Caco-2 (cell line): ENCODE measurements at regions not wholly inside any gene's neighbourhood (a gene's known extent, or its start where the extent isn't known, plus 50 kb on each side); places are given as distances from the start of the nearest gene placed in this dataset.

Experiments
- BruUV-seq: library from RNA; stranded (reverse); fragments of 400-500 nt; replicated peaks from 2 replicates; lab custom pipeline; 2021; lab: Mats Ljungman, UMichigan
- CTCF ChIA-PET: fragments of 300-600 bp; sonication (Branson Sonifier 250); formaldehyde crosslinking; loops from one replicate; lab custom pipeline; 2022; ENCODE audit warnings: antibody characterized with exemption; lab: Charles Lee
- POLR2A ChIA-PET: fragments of 300-600 bp; sonication (Branson Sonifier 250); formaldehyde crosslinking; loops from one replicate; lab custom pipeline; 2022; ENCODE audit warnings: antibody characterized with exemption; lab: Charles Lee
- DNase-seq, 2 experiments: peaks; one replicate each; pipeline versions ENCODE4 v3.0.0 to v3.0.0-alpha.2; 2020 to 2022
- H3K27me3 ChIP-seq: replicated peaks from 2 replicates; pipeline ENCODE4 v1.6.0; 2011; ENCODE audit warnings: low read length; ENCODE audit not compliant: control insufficient read depth, insufficient read depth
- H3K36me3 ChIP-seq: 2 replicates; pipeline ENCODE4 v1.5.1; 2011; ENCODE audit warnings: low read length; ENCODE audit not compliant: control insufficient read depth, insufficient read depth
- H3K4me1 ChIP-seq: fragments of 250-450 bp; sonication (Bioruptor Pico); 2 replicates; pipeline ENCODE4 v1.5.1; 2020; ENCODE audit warnings: mild to moderate bottlenecking
- H3K4me3 ChIP-seq: 2 replicates; pipeline ENCODE4 v1.5.1; 2011; ENCODE audit warnings: low read depth, mild to moderate bottlenecking, control low read depth, low read length
- H3K9me3 ChIP-seq: fragments of 250-450 bp; sonication (Bioruptor Pico); 2 replicates; pipeline ENCODE4 v1.5.1; 2020; ENCODE audit warnings: mild to moderate bottlenecking, moderate library complexity
- H3K27ac Mint-ChIP-seq: one replicate; pipeline ENCODE4 v1.8.0; 2022; ENCODE audit warnings: mixed read lengths; ENCODE audit not compliant: unreplicated experiment
- H3K27me3 Mint-ChIP-seq: one replicate; pipeline ENCODE4 v1.8.0; 2022; ENCODE audit warnings: mixed read lengths; ENCODE audit not compliant: insufficient read depth, unreplicated experiment
- H3K36me3 Mint-ChIP-seq: one replicate; pipeline ENCODE4 v1.8.0; 2022; ENCODE audit warnings: mild to moderate bottlenecking, mixed read lengths; ENCODE audit not compliant: insufficient read depth, unreplicated experiment
- H3K4me1 Mint-ChIP-seq: one replicate; pipeline ENCODE4 v1.8.0; 2022; ENCODE audit warnings: low read depth, mixed read lengths; ENCODE audit not compliant: unreplicated experiment
- H3K4me3 Mint-ChIP-seq: one replicate; pipeline ENCODE4 v1.8.0; 2022; ENCODE audit warnings: mild to moderate bottlenecking, moderate library complexity, mixed read lengths; ENCODE audit not compliant: unreplicated experiment
- H3K9me3 Mint-ChIP-seq: one replicate; pipeline ENCODE4 v1.8.0; 2022; ENCODE audit warnings: mixed read lengths; ENCODE audit not compliant: unreplicated experiment
- CTCF ChIP-seq, 2 experiments: fragments of 200-600 bp in 1 of 2; IDR thresholded peaks; 1 replicate in 1 of 2; 2 replicates in 1 of 2; pipeline versions ENCODE4 v1.5.1 to v1.8.0; 2011 to 2022; ENCODE audit warnings: antibody characterized with exemption in 1 of 2, control low read depth in 1 of 2, inconsistent platforms in 1 of 2, low read depth in 1 of 2, low read length in 1 of 2, mild to moderate bottlenecking in 1 of 2, moderate library complexity in 1 of 2; ENCODE audit not compliant: insufficient read depth in 1 of 2, severe bottlenecking in 1 of 2, unreplicated experiment in 1 of 2
- intact Hi-C: fragments of 100-400 bp; cut with micrococcal nuclease; formaldehyde crosslinking; loops from one replicate; pipeline ENCODE4 v1.10.0; 2022; ENCODE audit not compliant: unreplicated experiment

GRCh38 chr19:13629687-13630357 lies 123.5 kb upstream of the CACNA1A start:
- Mint-ChIP-seq H3K36me3 (peaks cover 6% of the 10 kb centered on the region), H3K27ac (no peak overlapping the region), H3K4me1 (no peaks in the 10 kb centered on the region), H3K27me3 (peaks cover 4% of the 10 kb centered on the region), H3K4me3 (no peak overlapping the region), H3K9me3 (peaks cover 6% of the 10 kb centered on the region)
- CTCF ChIA-PET, result no interaction called here
- intact Hi-C loops, result no loop called here
- no peaks in the 10 kb centered on the region for H3K4me1 ChIP-seq
- no peaks in the 10 kb centered on the region for H3K36me3 ChIP-seq
- H3K27me3 ChIP-seq, result no peaks in the 10 kb centered on the region
- POLR2A ChIA-PET, result no interaction called here
- no TSS peak for BruUV-seq
- H3K9me3 ChIP-seq, result no peaks in the 10 kb centered on the region
- no peak overlapping the region for H3K4me3 ChIP-seq
- no peak for DNase-seq
- no peak for TF ChIP-seq CTCF (IDR thresholded peaks at IDR 0.05; ENCODE audit: insufficient read depth in 1 of 2, low read depth in 1 of 2, low read length in 1 of 2, severe bottlenecking in 1 of 2, unreplicated experiment in 1 of 2)

- Histone ChIP-seq H3K27me3 (no peaks in the 10 kb centered on the region), H3K4me1 (no peaks in the 10 kb centered on the region), H3K9me3 (no peaks in the 10 kb centered on the region), H3K36me3 (no peaks in the 10 kb centered on the region), H3K4me3 (no peak overlapping the region)
- CTCF ChIA-PET, result no interaction called here
- no peak for TF ChIP-seq CTCF (IDR thresholded peaks at IDR 0.05; ENCODE audit: insufficient read depth in 1 of 2, low read depth in 1 of 2, low read length in 1 of 2, severe bottlenecking in 1 of 2, unreplicated experiment in 1 of 2)
- POLR2A ChIA-PET, result no interaction called here
- H3K9me3 Mint-ChIP-seq, result no peaks in the 10 kb centered on the region
- intact Hi-C loops, result no loop called here
- peaks cover 3% of the 10 kb centered on the region for H3K36me3 Mint-ChIP-seq
- H3K4me3 Mint-ChIP-seq, result no peak overlapping the region
- DNase-seq, result no peak
- no peaks in the 10 kb centered on the region for H3K4me1 Mint-ChIP-seq
- H3K27me3 Mint-ChIP-seq, result peaks cover 14% of the 10 kb centered on the region
- no peak overlapping the region for H3K27ac Mint-ChIP-seq
- BruUV-seq, result no TSS peak
Observed at GRCh38 chr19:13627531-13627930, 121.3 kb upstream of the CACNA1A start.

- no peaks in the 10 kb centered on the region for H3K36me3 Mint-ChIP-seq
- ChIA-PET CTCF (interaction anchor here (0.5 kb wide), 1 partner anchor 474 kb away, joined by 7 read pairs; the partner anchor contains the start of genes IER2 and STX10), POLR2A (interaction anchor here (0.6 kb wide), 1 partner anchor 203 kb away, joined by 6 read pairs; no protein-coding TSS in a partner anchor)
- Histone ChIP-seq H3K36me3 (no peaks in the 10 kb centered on the region), H3K4me1 (no peaks in the 10 kb centered on the region), H3K27me3 (no peaks in the 10 kb centered on the region), H3K9me3 (no peaks in the 10 kb centered on the region), H3K4me3 (no peak overlapping the region)
- H3K4me1 Mint-ChIP-seq, result no peaks in the 10 kb centered on the region
- H3K9me3 Mint-ChIP-seq, result no peaks in the 10 kb centered on the region
- BruUV-seq, result no TSS peak
- no peak for TF ChIP-seq CTCF (IDR thresholded peaks at IDR 0.05; ENCODE audit: insufficient read depth in 1 of 2, low read depth in 1 of 2, low read length in 1 of 2, severe bottlenecking in 1 of 2, unreplicated experiment in 1 of 2)
- intact Hi-C loops, result no loop called here
- no peak overlapping the region for H3K4me3 Mint-ChIP-seq
- peaks cover 16% of the 10 kb centered on the region for H3K27me3 Mint-ChIP-seq
- no peak for DNase-seq
- H3K27ac Mint-ChIP-seq, result no peak overlapping the region
Observed at GRCh38 chr19:13623716-13624710, 117.7 kb upstream of the CACNA1A start.
